H1 (cell line): ENCODE measurements at regions not wholly inside any gene's neighbourhood (a gene's known extent, or its start where the extent isn't known, plus 50 kb on each side); places are given as distances from the start of the nearest gene placed in this dataset.

Experiments
- TF ChIP-seq, protein P1 (sequence below), 3 experiments: IDR thresholded peaks; 1 replicate in 2 of 3; 2 replicates in 1 of 3; pipeline versions ENCODE4 v1.5.1 to v1.6.1; 2011; ENCODE audit warnings: low read length in 3 of 3, mild to moderate bottlenecking in 3 of 3, inconsistent platforms in 2 of 3, low read depth in 1 of 3, moderate library complexity in 1 of 3; ENCODE audit not compliant: insufficient read depth in 1 of 3; ENCODE audit errors: control extremely low read depth in 1 of 3
- TF ChIP-seq, protein P2 (sequence below): IDR thresholded peaks from 2 replicates; pipeline ENCODE4 v1.6.1; 2011; ENCODE audit warnings: low read length, improper control_type of control experiment

DNA sequence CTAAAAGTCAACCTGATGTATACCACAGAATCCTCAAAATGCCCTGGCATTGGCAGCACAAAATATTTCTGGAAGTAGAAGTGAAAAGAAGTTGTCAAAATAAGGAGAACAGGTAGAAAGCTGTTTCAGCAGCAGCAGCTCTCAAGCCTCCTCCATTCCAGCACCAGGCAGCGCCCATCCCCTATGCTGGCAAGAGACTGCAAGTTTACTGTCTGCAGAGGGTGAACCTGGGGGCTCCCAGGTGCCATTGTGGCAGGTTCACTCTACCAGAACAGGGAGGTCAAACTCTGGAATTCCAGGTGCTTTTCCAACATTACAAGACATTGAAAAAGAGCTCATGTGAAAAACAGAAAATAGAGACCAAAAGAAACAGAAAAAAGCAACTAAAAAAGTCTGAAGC, 128.8 kb upstream of the CTTNBP2NL start (continued):
- TF ChIP-seq, protein P1, sequence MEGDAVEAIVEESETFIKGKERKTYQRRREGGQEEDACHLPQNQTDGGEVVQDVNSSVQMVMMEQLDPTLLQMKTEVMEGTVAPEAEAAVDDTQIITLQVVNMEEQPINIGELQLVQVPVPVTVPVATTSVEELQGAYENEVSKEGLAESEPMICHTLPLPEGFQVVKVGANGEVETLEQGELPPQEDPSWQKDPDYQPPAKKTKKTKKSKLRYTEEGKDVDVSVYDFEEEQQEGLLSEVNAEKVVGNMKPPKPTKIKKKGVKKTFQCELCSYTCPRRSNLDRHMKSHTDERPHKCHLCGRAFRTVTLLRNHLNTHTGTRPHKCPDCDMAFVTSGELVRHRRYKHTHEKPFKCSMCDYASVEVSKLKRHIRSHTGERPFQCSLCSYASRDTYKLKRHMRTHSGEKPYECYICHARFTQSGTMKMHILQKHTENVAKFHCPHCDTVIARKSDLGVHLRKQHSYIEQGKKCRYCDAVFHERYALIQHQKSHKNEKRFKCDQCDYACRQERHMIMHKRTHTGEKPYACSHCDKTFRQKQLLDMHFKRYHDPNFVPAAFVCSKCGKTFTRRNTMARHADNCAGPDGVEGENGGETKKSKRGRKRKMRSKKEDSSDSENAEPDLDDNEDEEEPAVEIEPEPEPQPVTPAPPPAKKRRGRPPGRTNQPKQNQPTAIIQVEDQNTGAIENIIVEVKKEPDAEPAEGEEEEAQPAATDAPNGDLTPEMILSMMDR (IDR thresholded peaks at IDR 0.05; ENCODE audit: control extremely low read depth in 1 of 3, insufficient read depth in 1 of 3, low read depth in 1 of 3, low read length in 3 of 3) = no peak
- TF ChIP-seq, protein P2, sequence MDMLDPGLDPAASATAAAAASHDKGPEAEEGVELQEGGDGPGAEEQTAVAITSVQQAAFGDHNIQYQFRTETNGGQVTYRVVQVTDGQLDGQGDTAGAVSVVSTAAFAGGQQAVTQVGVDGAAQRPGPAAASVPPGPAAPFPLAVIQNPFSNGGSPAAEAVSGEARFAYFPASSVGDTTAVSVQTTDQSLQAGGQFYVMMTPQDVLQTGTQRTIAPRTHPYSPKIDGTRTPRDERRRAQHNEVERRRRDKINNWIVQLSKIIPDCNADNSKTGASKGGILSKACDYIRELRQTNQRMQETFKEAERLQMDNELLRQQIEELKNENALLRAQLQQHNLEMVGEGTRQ = no peak
